ACC112 (cell line): ENCODE measurements at regions not wholly inside any gene's neighbourhood (a gene's known extent, or its start where the extent isn't known, plus 50 kb on each side); places are given as distances from the start of the nearest gene placed in this dataset.

ENCODE experiments used
- H2AFZ ChIP-seq: fragments of 200-600 bp; sonication (generic); one replicate; pipeline ENCODE4 v1.6.0; 2017; ENCODE audit warnings: antibody characterized with exemption, low read length; ENCODE audit not compliant: unreplicated experiment
- H3K27ac ChIP-seq: fragments of 200-600 bp; sonication (generic); 2 replicates; pipeline ENCODE4 v1.5.1; 2014; ENCODE audit warnings: low read depth, mild to moderate bottlenecking, antibody characterized with exemption, low read length, moderate library complexity
- H3K27me3 ChIP-seq: fragments of 200-600 bp; sonication (generic); 2 replicates; pipeline ENCODE4 v1.6.1; 2014; ENCODE audit warnings: mild to moderate bottlenecking, antibody characterized with exemption, low read length, moderate library complexity, mixed read lengths; ENCODE audit not compliant: insufficient read depth
- H3K36me3 ChIP-seq: fragments of 200-600 bp; sonication (generic); 2 replicates; pipeline ENCODE4 v1.6.1; 2016; ENCODE audit warnings: mild to moderate bottlenecking, antibody characterized with exemption, low read length, moderate library complexity, mixed read lengths; ENCODE audit not compliant: insufficient read depth
- H3K4me1 ChIP-seq: fragments of 200-600 bp; sonication (generic); one replicate; pipeline ENCODE4 v1.6.1; 2016; ENCODE audit warnings: low read length, mixed read lengths; ENCODE audit not compliant: insufficient read depth, unreplicated experiment, control insufficient read depth
- H3K4me3 ChIP-seq: fragments of 200-600 bp; sonication (generic); 2 replicates; pipeline ENCODE4 v1.5.1; 2014; ENCODE audit warnings: mild to moderate bottlenecking, low read depth, low read length
- H3K79me2 ChIP-seq: fragments of 200-600 bp; sonication (generic); one replicate; pipeline ENCODE4 v1.6.0; 2016; ENCODE audit warnings: low read length; ENCODE audit not compliant: control insufficient read depth, unreplicated experiment, insufficient read depth

DNA sequence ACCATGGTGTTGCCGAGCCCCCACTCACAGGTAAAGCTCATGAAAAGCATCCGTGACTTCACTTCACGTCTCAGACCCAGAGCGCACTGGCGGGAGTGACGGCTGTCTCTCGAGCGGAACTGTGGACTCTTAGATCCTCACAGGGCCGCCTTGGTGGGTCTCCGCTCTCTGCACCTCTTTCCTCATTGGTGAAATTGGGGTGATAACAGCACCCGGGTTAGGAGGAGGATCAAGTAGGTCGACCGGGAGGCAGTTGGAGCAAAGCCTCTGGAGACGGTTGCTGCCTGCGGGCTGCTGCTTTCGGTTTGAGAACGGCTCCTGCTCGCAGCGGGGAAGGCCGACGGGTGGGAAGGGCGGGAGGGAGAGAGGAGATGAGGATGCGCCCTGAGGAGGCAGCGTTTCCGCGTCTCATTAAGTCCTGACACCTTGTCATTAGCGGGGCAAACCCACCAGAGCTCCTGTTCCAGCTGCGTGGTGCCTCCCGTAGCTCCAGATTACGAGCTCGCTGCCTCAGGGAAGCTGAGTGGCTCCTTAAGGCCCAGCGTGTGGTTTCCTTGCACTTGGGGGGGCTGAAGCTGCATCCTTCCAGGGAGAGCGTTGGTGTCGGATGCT lies 51.9 kb upstream of the CFAP46 start:
- Histone ChIP-seq H3K27me3 (peaks cover 6% of the 10 kb centered on the region; the same call in 1 of the 2 replicates), H2AFZ (no peak overlapping the region), H3K36me3 (no peaks in the 10 kb centered on the region), H3K4me3 (peak overlapping the region; percentile 52), H3K4me1 (no peaks in the 10 kb centered on the region), H3K79me2 (no peaks in the 10 kb centered on the region), H3K27ac (no peak overlapping the region)

DNA sequence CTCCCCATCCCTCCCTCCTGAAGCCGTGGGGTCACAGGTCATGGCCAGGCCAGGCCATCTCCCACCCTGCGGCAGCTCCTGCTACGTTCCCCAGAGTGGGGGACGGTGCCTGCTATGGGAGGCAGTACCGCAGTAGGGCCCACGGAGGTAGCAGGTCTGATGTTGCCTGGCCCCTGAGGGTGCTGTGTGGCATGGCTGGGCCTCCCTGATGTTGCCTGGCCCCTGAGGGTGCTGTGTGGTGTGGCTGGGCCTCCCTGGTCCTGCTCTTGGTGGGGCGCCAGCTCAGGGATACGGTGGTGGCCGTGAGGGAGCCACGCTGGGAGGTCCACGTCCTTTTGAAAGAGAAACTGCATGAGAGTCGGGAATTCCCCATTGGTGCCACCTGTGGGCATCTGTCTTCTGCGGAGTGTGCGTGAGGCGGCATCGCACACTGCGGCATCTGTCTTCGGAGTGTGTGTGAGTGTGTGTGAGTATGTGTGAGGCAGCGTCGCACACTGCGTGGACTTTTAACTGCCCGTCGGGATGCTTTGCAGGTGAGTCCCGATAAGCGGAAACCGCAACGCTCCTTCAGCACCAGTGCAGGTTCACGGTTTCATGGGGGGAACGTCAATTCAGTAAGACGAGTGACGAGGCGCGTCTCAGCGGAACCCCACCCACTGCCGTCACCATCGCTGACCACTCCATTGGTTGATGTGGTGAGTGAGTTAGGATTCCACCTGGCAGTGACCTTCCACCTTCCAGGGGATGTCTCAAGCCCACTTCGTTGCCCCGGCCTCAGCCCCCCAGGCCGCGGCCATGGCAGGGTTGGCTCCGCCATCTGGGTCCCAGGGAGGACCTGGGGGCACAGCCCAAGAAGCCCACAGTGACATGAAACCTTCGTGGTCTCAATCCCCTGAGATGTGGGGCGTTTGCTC lies 51.2 kb upstream of the CFAP46 start:
- H2AFZ ChIP-seq: no peak overlapping the region
- peaks cover 3% of the 10 kb centered on the region; the same call in 1 of the 2 replicates for H3K27me3 ChIP-seq
- no peaks in the 10 kb centered on the region for H3K36me3 ChIP-seq
- no peaks in the 10 kb centered on the region for H3K4me1 ChIP-seq
- no peaks in the 10 kb centered on the region for H3K79me2 ChIP-seq
- H3K27ac ChIP-seq: no peak overlapping the region
- H3K4me3 ChIP-seq: peak overlapping the region; percentile 52

GRCh38 chr10:132992433-132993215 lies 50.3 kb upstream of the CFAP46 start:
- Histone ChIP-seq H2AFZ (no peak overlapping the region), H3K27ac (no peak overlapping the region), H3K4me3 (no peak overlapping the region), H3K27me3 (no peaks in the 10 kb centered on the region), H3K79me2 (no peaks in the 10 kb centered on the region), H3K36me3 (no peaks in the 10 kb centered on the region), H3K4me1 (peaks cover 6% of the 10 kb centered on the region)
